CD8-positive, alpha-beta memory T cell (primary cell): ENCODE measurements at regions not wholly inside any gene's neighbourhood (a gene's known extent, or its start where the extent isn't known, plus 50 kb on each side); places are given as distances from the start of the nearest gene placed in this dataset.

Experiments used
- CTCF ChIA-PET: fragments of 350-600 bp; sonication (Branson Sonifier 250); formaldehyde crosslinking; loops from one replicate; lab custom pipeline; 2021; ENCODE audit warnings: antibody characterized with exemption; lab: Charles Lee
- POLR2A ChIA-PET: fragments of 350-600 bp; sonication (Branson Sonifier 250); formaldehyde crosslinking; loops from one replicate; lab custom pipeline; 2021; ENCODE audit warnings: antibody characterized with exemption; lab: Charles Lee
- DNase-seq, 5 donors: peaks; one replicate each; pipeline versions ENCODE4 v3.0.0 to v3.0.0-alpha.2; 2020 to 2022; ENCODE audit warnings: mixed read lengths in 1 of 5
- H3K27ac ChIP-seq: one replicate; pipeline ENCODE4 v1.7.0; 2013; ENCODE audit warnings: low read depth, mild to moderate bottlenecking, low read length, moderate library complexity
- H3K27me3 ChIP-seq: 2 replicates; pipeline ENCODE4 v1.7.0; 2013; ENCODE audit warnings: low read length, mild to moderate bottlenecking; ENCODE audit not compliant: insufficient read depth, poor library complexity, severe bottlenecking
- H3K36me3 ChIP-seq: 2 replicates; pipeline ENCODE4 v1.7.0; 2013; ENCODE audit warnings: mild to moderate bottlenecking, low read length, moderate library complexity; ENCODE audit not compliant: insufficient read depth
- H3K4me1 ChIP-seq: 2 replicates; pipeline ENCODE4 v1.7.0; 2013; ENCODE audit warnings: mild to moderate bottlenecking, low read length, moderate library complexity; ENCODE audit not compliant: insufficient read depth
- H3K4me3 ChIP-seq: 2 replicates; pipeline ENCODE4 v1.7.0; 2013; ENCODE audit warnings: mild to moderate bottlenecking, low read length
- H3K9me3 ChIP-seq: 2 replicates; pipeline ENCODE4 v1.7.0; 2013; ENCODE audit warnings: mild to moderate bottlenecking, low read length
- H3K27ac Mint-ChIP-seq, 8 donors: one replicate each; pipeline ENCODE4 v1.8.0; 2020 to 2021; ENCODE audit warnings: mixed read lengths in 8 of 8, mild to moderate bottlenecking in 6 of 8, inconsistent platforms in 3 of 8, moderate library complexity in 3 of 8
- H3K27me3 Mint-ChIP-seq, 2 donors: one replicate each; pipeline ENCODE4 v1.8.0; 2020 to 2021; ENCODE audit warnings: mixed read lengths in 2 of 2, mild to moderate bottlenecking in 1 of 2, moderate library complexity in 1 of 2
- H3K36me3 Mint-ChIP-seq, 3 donors: one replicate each; pipeline ENCODE4 v1.8.0; 2020 to 2021; ENCODE audit warnings: mixed read lengths in 3 of 3, inconsistent platforms in 1 of 3, mild to moderate bottlenecking in 1 of 3
- H3K4me1 Mint-ChIP-seq, 3 donors: one replicate each; pipeline ENCODE4 v1.8.0; 2020 to 2021; ENCODE audit warnings: mixed read lengths in 3 of 3, inconsistent platforms in 1 of 3, mild to moderate bottlenecking in 1 of 3
- H3K4me3 Mint-ChIP-seq, 7 donors: one replicate each; pipeline ENCODE4 v1.8.0; 2020 to 2021; ENCODE audit warnings: mixed read lengths in 7 of 7, mild to moderate bottlenecking in 6 of 7, moderate library complexity in 4 of 7, inconsistent platforms in 2 of 7
- H3K9me3 Mint-ChIP-seq, 5 donors: one replicate each; pipeline ENCODE4 v1.8.0; 2020 to 2022; ENCODE audit warnings: mixed read lengths in 5 of 5, mild to moderate bottlenecking in 3 of 5, moderate library complexity in 2 of 5, inconsistent platforms in 1 of 5

- no peaks in the 10 kb centered on the region for H3K36me3 Mint-ChIP-seq
- H3K4me3 ChIP-seq: no peak overlapping the region
- H3K27me3 ChIP-seq: no peaks in the 10 kb centered on the region
- POLR2A ChIA-PET: no interaction called here
- no peak for DNase-seq
- H3K27me3 Mint-ChIP-seq: no peaks in the 10 kb centered on the region
- no peaks in the 10 kb centered on the region for H3K4me1 ChIP-seq
- H3K27ac ChIP-seq: no peak overlapping the region
- H3K9me3 ChIP-seq: no peaks in the 10 kb centered on the region
- CTCF ChIA-PET: no interaction called here
- no peaks in the 10 kb centered on the region for H3K36me3 ChIP-seq
- no peak overlapping the region for H3K27ac Mint-ChIP-seq
- H3K9me3 Mint-ChIP-seq: peaks cover 0 to 2% (median 0%) of the 10 kb centered on the region in 5 donors
- no peak overlapping the region for H3K4me3 Mint-ChIP-seq
- H3K4me1 Mint-ChIP-seq: no peaks in the 10 kb centered on the region
Observed at GRCh38 chr7:42400961-42401360, 164.0 kb upstream of the GLI3 start.

- Mint-ChIP-seq H3K9me3 (peaks cover 0 to 2% (median 0%) of the 10 kb centered on the region in 5 donors), H3K27me3 (no peaks in the 10 kb centered on the region), H3K4me3 (no peak overlapping the region), H3K27ac (no peak overlapping the region), H3K4me1 (no peaks in the 10 kb centered on the region), H3K36me3 (no peaks in the 10 kb centered on the region)
- H3K9me3 ChIP-seq: no peaks in the 10 kb centered on the region
- POLR2A ChIA-PET: no interaction called here
- H3K36me3 ChIP-seq: no peaks in the 10 kb centered on the region
- H3K27me3 ChIP-seq: no peaks in the 10 kb centered on the region
- DNase-seq: no peak
- H3K4me3 ChIP-seq: no peak overlapping the region
- no peak overlapping the region for H3K27ac ChIP-seq
- H3K4me1 ChIP-seq: no peaks in the 10 kb centered on the region
- CTCF ChIA-PET: no interaction called here
Observed at GRCh38 chr7:42400211-42400772, 163.3 kb upstream of the GLI3 start.

- Histone ChIP-seq H3K9me3 (no peaks in the 10 kb centered on the region), H3K4me1 (no peaks in the 10 kb centered on the region), H3K27me3 (no peaks in the 10 kb centered on the region), H3K36me3 (no peaks in the 10 kb centered on the region), H3K27ac (no peak overlapping the region), H3K4me3 (no peak overlapping the region)
- ChIA-PET POLR2A (no interaction called here), CTCF (no interaction called here)
- Mint-ChIP-seq H3K27ac (no peak overlapping the region), H3K4me1 (no peaks in the 10 kb centered on the region), H3K9me3 (peaks cover 0 to 2% (median 0%) of the 10 kb centered on the region in 5 donors), H3K36me3 (no peaks in the 10 kb centered on the region), H3K4me3 (no peak overlapping the region), H3K27me3 (peaks cover 0 to 1% of the 10 kb centered on the region in 2 donors)
- no peak for DNase-seq
Observed at GRCh38 chr7:42395607-42396006, 158.6 kb upstream of the GLI3 start.

- H3K4me3 Mint-ChIP-seq: no peak overlapping the region
- no peak overlapping the region for H3K4me3 ChIP-seq
- DNase-seq: no peak
- H3K27me3 ChIP-seq: no peaks in the 10 kb centered on the region
- no peaks in the 10 kb centered on the region for H3K9me3 ChIP-seq
- no peaks in the 10 kb centered on the region for H3K36me3 Mint-ChIP-seq
- H3K4me1 ChIP-seq: no peaks in the 10 kb centered on the region
- H3K4me1 Mint-ChIP-seq: no peaks in the 10 kb centered on the region
- H3K9me3 Mint-ChIP-seq: peaks cover 0 to 7% (median 0%) of the 10 kb centered on the region in 5 donors
- CTCF ChIA-PET: no interaction called here
- H3K27ac Mint-ChIP-seq: no peak overlapping the region
- POLR2A ChIA-PET: no interaction called here
- no peak overlapping the region for H3K27ac ChIP-seq
- peaks cover 0 to 1% of the 10 kb centered on the region in 2 donors for H3K27me3 Mint-ChIP-seq
- no peaks in the 10 kb centered on the region for H3K36me3 ChIP-seq
Observed at GRCh38 chr7:42392826-42393225, 155.8 kb upstream of the GLI3 start.

- H3K27ac ChIP-seq: no peak overlapping the region
- no peaks in the 10 kb centered on the region for H3K27me3 ChIP-seq
- POLR2A ChIA-PET: no interaction called here
- Mint-ChIP-seq H3K36me3 (no peaks in the 10 kb centered on the region), H3K27ac (no peak overlapping the region), H3K4me3 (no peak overlapping the region), H3K4me1 (no peaks in the 10 kb centered on the region), H3K9me3 (peaks cover 0 to 7% (median 0%) of the 10 kb centered on the region in 5 donors), H3K27me3 (peaks cover 0 to 1% of the 10 kb centered on the region in 2 donors)
- H3K4me1 ChIP-seq: no peaks in the 10 kb centered on the region
- CTCF ChIA-PET: no interaction called here
- no peak for DNase-seq
- H3K9me3 ChIP-seq: no peaks in the 10 kb centered on the region
- no peaks in the 10 kb centered on the region for H3K36me3 ChIP-seq
- no peak overlapping the region for H3K4me3 ChIP-seq
Observed at GRCh38 chr7:42389697-42390096, 152.7 kb upstream of the GLI3 start.

GRCh38 chr7:42385912-42386311 lies 148.9 kb upstream of the GLI3 start:
- no peaks in the 10 kb centered on the region for H3K9me3 ChIP-seq
- no peak overlapping the region for H3K4me3 ChIP-seq
- H3K36me3 ChIP-seq: no peaks in the 10 kb centered on the region
- ChIA-PET CTCF (no interaction called here), POLR2A (no interaction called here)
- H3K4me1 ChIP-seq: no peaks in the 10 kb centered on the region
- no peaks in the 10 kb centered on the region for H3K36me3 Mint-ChIP-seq
- H3K4me1 Mint-ChIP-seq: no peaks in the 10 kb centered on the region
- H3K27ac Mint-ChIP-seq: no peak overlapping the region
- H3K27me3 ChIP-seq: no peaks in the 10 kb centered on the region
- no peak overlapping the region for H3K27ac ChIP-seq
- H3K27me3 Mint-ChIP-seq: peaks cover 0 to 1% of the 10 kb centered on the region in 2 donors
- H3K9me3 Mint-ChIP-seq: peaks cover 0 to 10% (median 0%) of the 10 kb centered on the region in 5 donors
- no peak for DNase-seq
- H3K4me3 Mint-ChIP-seq: no peak overlapping the region

GRCh38 chr7:42381161-42381560 lies 144.2 kb upstream of the GLI3 start:
- Histone ChIP-seq H3K36me3 (no peaks in the 10 kb centered on the region), H3K4me1 (no peaks in the 10 kb centered on the region), H3K9me3 (no peaks in the 10 kb centered on the region), H3K4me3 (no peak overlapping the region), H3K27me3 (no peaks in the 10 kb centered on the region), H3K27ac (no peak overlapping the region)
- CTCF ChIA-PET: no interaction called here
- POLR2A ChIA-PET: no interaction called here
- peaks cover 0 to 1% of the 10 kb centered on the region in 2 donors for H3K27me3 Mint-ChIP-seq
- no peak overlapping the region for H3K27ac Mint-ChIP-seq
- no peak for DNase-seq
- H3K4me1 Mint-ChIP-seq: no peaks in the 10 kb centered on the region
- H3K9me3 Mint-ChIP-seq: peaks cover 0 to 8% (median 2%) of the 10 kb centered on the region in 5 donors
- H3K36me3 Mint-ChIP-seq: no peaks in the 10 kb centered on the region
- no peak overlapping the region for H3K4me3 Mint-ChIP-seq

- Mint-ChIP-seq H3K36me3 (no peaks in the 10 kb centered on the region), H3K9me3 (peaks cover 0 to 8% (median 2%) of the 10 kb centered on the region in 5 donors), H3K4me3 (no peak overlapping the region), H3K27ac (no peak overlapping the region), H3K4me1 (no peaks in the 10 kb centered on the region), H3K27me3 (peaks cover 0 to 1% of the 10 kb centered on the region in 2 donors)
- Histone ChIP-seq H3K27ac (no peak overlapping the region), H3K27me3 (no peaks in the 10 kb centered on the region), H3K4me1 (no peaks in the 10 kb centered on the region), H3K36me3 (no peaks in the 10 kb centered on the region), H3K4me3 (no peak overlapping the region), H3K9me3 (no peaks in the 10 kb centered on the region)
- ChIA-PET POLR2A (no interaction called here), CTCF (no interaction called here)
- DNase-seq: no peak
Observed at GRCh38 chr7:42380401-42380800, 143.4 kb upstream of the GLI3 start.
